ENCODE measurements at regions not wholly inside any gene's neighbourhood (a gene's known extent, or its start where the extent isn't known, plus 50 kb on each side); places are given as distances from the start of the nearest gene placed in this dataset.

DNA sequence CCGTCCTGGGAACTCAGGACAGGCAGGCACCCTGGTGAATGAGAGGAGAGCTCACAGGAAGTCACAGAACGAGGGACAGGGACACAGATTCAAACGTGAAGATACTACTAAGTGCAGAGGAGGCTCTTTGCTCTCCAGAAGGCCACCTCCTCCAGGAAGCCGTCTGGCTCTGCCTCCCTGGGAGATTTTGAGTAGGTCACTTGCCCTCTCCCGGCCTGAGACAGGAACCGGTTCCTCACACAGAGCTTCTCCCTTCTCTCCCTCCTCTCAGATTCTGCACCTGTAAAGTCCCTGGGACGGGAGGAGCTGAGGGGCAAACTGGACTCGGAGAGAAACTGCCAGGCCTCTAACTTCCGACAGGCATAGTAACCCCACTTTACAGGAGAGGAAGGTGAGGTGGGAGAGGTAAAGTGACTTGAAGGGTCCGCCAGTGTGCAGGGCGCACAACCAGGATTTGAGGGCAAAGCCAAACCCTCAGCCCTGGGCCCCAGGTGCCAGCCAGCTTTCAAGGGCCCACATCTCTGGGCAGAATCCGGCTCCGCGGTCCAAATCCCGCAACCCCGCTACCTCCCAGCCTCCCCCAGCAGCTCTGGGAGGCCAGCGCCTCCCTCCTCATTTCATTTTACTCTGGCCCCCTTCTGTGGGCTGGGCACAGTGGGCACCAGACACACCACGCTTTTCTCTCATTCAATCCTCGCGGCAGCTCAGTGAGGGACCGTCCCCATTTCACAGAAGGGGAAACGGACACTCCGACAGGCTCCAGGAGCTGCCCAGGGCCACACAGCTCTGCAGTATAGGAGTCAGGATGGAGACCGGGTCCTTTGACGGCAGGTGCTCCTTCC is 150.2 kb downstream of the SMAD6 start:
- H3K27me3 ChIP-seq = no peaks in the 10 kb centered on the region
- peak in 1 of 2 donors; percentile 64 for DNase-seq (ENCODE audit: low spot score in 2 of 2)
- no peak overlapping the region for H3K4me3 ChIP-seq
- H3K4me1 ChIP-seq = peaks cover 19 to 32% of the 10 kb centered on the region in 2 donors
- H3K36me3 ChIP-seq = no peaks in the 10 kb centered on the region
- intact Hi-C loops (cut with DNase I) = loop anchor here (1.0 to 10.0 kb wide), 4 partner anchors 130 to 467 kb away; partner anchors contain the start of genes MAP2K1, RPL4 and ZWILCH
- H3K27ac ChIP-seq = peak overlapping the region; percentile 91 to 94
- H3K9me3 ChIP-seq = no peaks in the 10 kb centered on the region
- TF ChIP-seq, protein P1, sequence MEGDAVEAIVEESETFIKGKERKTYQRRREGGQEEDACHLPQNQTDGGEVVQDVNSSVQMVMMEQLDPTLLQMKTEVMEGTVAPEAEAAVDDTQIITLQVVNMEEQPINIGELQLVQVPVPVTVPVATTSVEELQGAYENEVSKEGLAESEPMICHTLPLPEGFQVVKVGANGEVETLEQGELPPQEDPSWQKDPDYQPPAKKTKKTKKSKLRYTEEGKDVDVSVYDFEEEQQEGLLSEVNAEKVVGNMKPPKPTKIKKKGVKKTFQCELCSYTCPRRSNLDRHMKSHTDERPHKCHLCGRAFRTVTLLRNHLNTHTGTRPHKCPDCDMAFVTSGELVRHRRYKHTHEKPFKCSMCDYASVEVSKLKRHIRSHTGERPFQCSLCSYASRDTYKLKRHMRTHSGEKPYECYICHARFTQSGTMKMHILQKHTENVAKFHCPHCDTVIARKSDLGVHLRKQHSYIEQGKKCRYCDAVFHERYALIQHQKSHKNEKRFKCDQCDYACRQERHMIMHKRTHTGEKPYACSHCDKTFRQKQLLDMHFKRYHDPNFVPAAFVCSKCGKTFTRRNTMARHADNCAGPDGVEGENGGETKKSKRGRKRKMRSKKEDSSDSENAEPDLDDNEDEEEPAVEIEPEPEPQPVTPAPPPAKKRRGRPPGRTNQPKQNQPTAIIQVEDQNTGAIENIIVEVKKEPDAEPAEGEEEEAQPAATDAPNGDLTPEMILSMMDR (IDR thresholded peaks at IDR 0.05) = no peak

DNA sequence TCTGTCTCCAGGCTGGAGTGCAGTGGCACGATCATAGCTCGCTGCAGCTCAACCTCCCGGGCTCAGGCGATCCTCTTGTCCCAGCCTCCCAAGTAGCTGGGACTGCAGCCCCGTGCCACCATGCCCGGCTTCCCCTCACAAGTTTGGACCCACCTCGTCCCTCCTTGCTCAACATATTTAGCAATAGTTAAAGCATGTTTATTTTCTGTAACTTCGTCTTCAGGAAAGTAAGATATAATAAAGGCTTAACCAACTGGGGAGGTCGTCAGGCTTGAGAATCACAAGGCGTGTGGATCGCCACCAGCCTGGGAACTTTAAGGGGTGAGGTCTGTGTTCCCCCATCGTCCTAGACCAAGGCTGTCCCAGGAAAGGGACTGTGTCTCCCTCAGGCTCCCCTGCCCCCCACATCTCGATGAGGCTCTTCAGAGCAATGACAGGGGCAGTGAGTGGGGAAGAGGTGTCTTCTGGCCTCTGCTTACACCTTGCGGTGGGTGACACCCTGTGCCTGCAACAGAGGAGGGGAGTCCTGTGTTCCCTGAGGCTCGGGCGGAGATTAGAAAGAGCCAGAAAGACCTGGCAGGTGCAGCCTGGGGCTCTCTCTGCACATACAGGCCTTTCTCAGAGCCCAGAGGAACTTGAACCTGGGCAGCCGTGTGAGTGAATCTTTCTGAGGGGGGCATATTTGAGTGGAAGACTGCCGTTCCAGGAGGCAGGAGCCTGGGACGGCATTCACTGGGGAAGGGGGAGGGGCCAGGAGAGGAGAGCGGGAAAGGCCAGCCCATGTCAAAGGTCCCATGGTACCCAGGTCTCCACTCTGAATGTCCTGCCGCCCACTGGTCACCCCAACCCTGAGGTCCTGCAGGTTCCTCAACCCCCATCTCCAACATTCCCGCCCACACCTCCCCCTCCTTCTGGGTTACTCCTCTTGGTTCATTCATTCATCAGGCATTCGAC is 152.3 kb downstream of the SMAD6 start:
- H3K27ac ChIP-seq = no peak overlapping the region
- no peaks in the 10 kb centered on the region for H3K9me3 ChIP-seq
- intact Hi-C loops (cut with DNase I) = loop anchor here (5.0 to 10.0 kb wide), 3 partner anchors 132 to 469 kb away; partner anchors contain the start of genes MAP2K1, RPL4 and ZWILCH
- no peaks in the 10 kb centered on the region for H3K27me3 ChIP-seq
- peak in 1 of 2 donors; percentile 53 for DNase-seq (ENCODE audit: low spot score in 2 of 2)
- TF ChIP-seq, protein P1 (IDR thresholded peaks at IDR 0.05) = no peak
- no peak overlapping the region for H3K4me3 ChIP-seq
- H3K4me1 ChIP-seq = peaks cover 15 to 26% of the 10 kb centered on the region in 2 donors
- no peaks in the 10 kb centered on the region for H3K36me3 ChIP-seq

DNA sequence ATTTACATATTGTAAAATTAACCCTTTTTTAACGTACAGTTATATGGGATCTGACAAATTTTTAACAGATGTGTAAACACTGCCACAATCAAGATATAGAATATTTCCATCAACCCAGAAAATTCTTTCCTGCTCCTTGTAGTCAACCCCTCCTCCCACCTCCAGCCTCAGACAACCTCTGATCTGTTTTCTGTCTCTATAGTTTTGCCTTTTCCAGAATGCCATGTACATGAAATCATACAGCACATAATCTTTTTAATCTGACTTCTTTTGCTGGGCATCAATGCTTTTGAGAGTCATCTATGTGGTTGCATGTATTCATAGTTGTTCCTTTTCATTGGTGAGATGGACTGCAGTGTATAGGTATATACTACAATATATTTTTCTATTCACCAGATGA is 153.0 kb downstream of the SMAD6 start:
- TF ChIP-seq, protein P1 (IDR thresholded peaks at IDR 0.05) = no peak
- no peaks in the 10 kb centered on the region for H3K9me3 ChIP-seq
- no peaks in the 10 kb centered on the region for H3K36me3 ChIP-seq
- intact Hi-C loops (cut with DNase I) = loop anchor here (10.0 kb wide), 2 partner anchors 350 to 470 kb away; partner anchors contain the start of genes MAP2K1, RPL4 and ZWILCH
- H3K27me3 ChIP-seq = no peaks in the 10 kb centered on the region
- no peak overlapping the region for H3K27ac ChIP-seq
- no peak for DNase-seq (ENCODE audit: low spot score in 2 of 2)
- H3K4me1 ChIP-seq = peaks cover 11 to 19% of the 10 kb centered on the region in 2 donors
- no peak overlapping the region for H3K4me3 ChIP-seq

DNA sequence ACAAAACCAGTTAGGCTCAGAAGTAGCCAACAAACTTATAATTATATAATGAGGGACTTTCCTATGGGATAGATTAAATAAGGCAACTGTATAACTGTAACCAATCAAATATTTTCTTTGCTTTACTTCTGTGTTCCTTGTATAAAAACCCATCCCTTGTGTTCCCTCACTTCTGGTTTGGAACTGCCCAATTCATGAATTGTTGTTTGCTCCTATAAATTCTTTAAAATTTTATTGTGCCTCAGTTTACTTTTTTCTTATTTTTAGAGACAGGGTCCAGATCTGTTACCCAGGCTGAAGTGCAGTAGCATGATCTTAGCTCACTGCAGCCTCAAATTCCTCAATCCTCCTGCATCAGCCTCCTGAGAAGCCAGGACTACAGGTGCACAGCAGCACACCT is 155.7 kb downstream of the SMAD6 start:
- Histone ChIP-seq H3K36me3 (no peaks in the 10 kb centered on the region), H3K27me3 (no peaks in the 10 kb centered on the region), H3K4me1 (no peaks in the 10 kb centered on the region), H3K27ac (no peak overlapping the region), H3K9me3 (no peaks in the 10 kb centered on the region), H3K4me3 (no peak overlapping the region)
- intact Hi-C loops (cut with DNase I) = loop anchor here (10.0 kb wide), 2 partner anchors 353 to 473 kb away; partner anchors contain the start of genes MAP2K1, RPL4 and ZWILCH
- no peak for DNase-seq (ENCODE audit: low spot score in 2 of 2)
- TF ChIP-seq, protein P1 (IDR thresholded peaks at IDR 0.05) = no peak

DNA sequence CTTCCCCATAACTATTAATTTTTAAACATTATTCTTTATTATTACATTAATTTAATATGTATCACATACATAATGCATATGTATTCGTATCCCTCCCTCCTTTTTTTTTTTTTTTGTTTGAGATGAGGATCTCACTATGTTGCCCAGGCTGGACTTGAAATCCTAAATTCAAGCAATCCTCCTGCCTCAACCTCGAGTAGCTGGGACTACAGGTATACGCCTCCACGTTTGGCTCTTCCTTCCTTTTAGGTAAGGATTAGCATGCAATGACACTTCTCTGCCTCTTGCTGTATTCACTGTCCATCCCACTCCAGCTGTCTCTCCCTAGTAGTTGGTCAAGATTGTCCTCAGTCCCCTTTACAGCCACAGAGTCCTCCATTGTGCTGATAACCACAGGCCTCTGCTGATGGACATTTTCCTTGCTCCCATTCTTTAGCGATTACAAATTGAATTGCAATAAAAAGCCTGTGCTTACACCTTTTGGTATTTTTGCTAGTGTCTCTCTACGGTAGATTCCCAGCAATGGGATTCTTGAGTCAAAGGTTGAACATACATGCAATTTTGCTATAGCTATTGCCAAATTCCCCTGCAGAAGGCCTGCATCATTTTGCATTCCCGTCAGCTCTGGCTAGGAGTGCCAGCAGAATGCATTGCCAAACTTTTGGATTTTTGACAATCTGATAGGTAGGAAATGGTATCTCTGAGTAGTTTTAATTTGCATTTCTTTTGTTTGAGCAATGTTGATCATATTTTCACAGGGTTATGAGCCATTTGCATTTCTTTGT is 156.6 kb downstream of the SMAD6 start:
- H3K27me3 ChIP-seq = no peaks in the 10 kb centered on the region
- H3K4me3 ChIP-seq = no peak overlapping the region
- no peaks in the 10 kb centered on the region for H3K4me1 ChIP-seq
- TF ChIP-seq, protein P1 (IDR thresholded peaks at IDR 0.05) = no peak
- intact Hi-C loops (cut with DNase I) = loop anchor here (10.0 kb wide), 2 partner anchors 354 to 474 kb away; partner anchors contain the start of genes MAP2K1, RPL4 and ZWILCH
- H3K9me3 ChIP-seq = no peaks in the 10 kb centered on the region
- DNase-seq (ENCODE audit: low spot score in 2 of 2) = no peak
- no peak overlapping the region for H3K27ac ChIP-seq
- no peaks in the 10 kb centered on the region for H3K36me3 ChIP-seq
